K562 (cell line): ENCODE measurements at regions not wholly inside any gene's neighbourhood (a gene's known extent, or its start where the extent isn't known, plus 50 kb on each side); places are given as distances from the start of the nearest gene placed in this dataset.

Experiments
- ZBTB7A ChIP-seq: IDR thresholded peaks from 2 replicates; pipeline ENCODE4 v1.6.1; 2011; ENCODE audit warnings: low read depth, mild to moderate bottlenecking, low read length, moderate library complexity, borderline replicate concordance; ENCODE audit not compliant: control insufficient read depth
- ZC3H4 ChIP-seq: sonication (generic); formaldehyde crosslinking; IDR thresholded peaks from 2 replicates; pipeline ENCODE4 v1.9.0; 2021; ENCODE audit warnings: missing genetic modification reagents, borderline replicate concordance
- ZNF592 ChIP-seq: fragments of 450-650 bp; IDR thresholded peaks from 2 replicates; pipeline ENCODE4 v1.6.1; 2017; ENCODE audit warnings: antibody characterized with exemption, mild to moderate bottlenecking

- TF ChIP-seq ZBTB7A (no peak), ZNF592 (no peak), ZC3H4 (no peak)
These were observed 498.4 kb downstream of the TTLL7 start for GRCh38 chr1:83500531-83500930.
